Hepatocyte (in vitro differentiated cells): ENCODE measurements at regions not wholly inside any gene's neighbourhood (a gene's known extent, or its start where the extent isn't known, plus 50 kb on each side); places are given as distances from the start of the nearest gene placed in this dataset.

Source experiments
- DNase-seq: peaks from one replicate; pipeline ENCODE4 v3.0.0-alpha.2; 2016; ENCODE audit warnings: low spot score
- H2AFZ ChIP-seq: fragments of 200-600 bp; sonication (generic); 2 replicates; pipeline ENCODE4 v1.6.0; 2016; ENCODE audit warnings: antibody characterized with exemption, mild to moderate bottlenecking
- H3K27ac ChIP-seq: fragments of 200-600 bp; sonication (generic); 2 replicates; pipeline ENCODE4 v1.5.1; 2016; ENCODE audit warnings: mild to moderate bottlenecking
- H3K27me3 ChIP-seq: fragments of 200-600 bp; sonication (generic); 2 replicates; pipeline ENCODE4 v1.6.1; 2016
- H3K36me3 ChIP-seq: fragments of 200-600 bp; sonication (generic); replicated peaks from 2 replicates; pipeline ENCODE4 v1.5.1; 2016; ENCODE audit warnings: low read depth; ENCODE audit not compliant: insufficient read depth
- H3K4me1 ChIP-seq: fragments of 200-600 bp; sonication (generic); 2 replicates; pipeline ENCODE4 v1.5.1; 2016; ENCODE audit warnings: mild to moderate bottlenecking, moderate library complexity; ENCODE audit not compliant: insufficient read depth
- H3K4me2 ChIP-seq: fragments of 200-600 bp; sonication (generic); 2 replicates; pipeline ENCODE4 v1.6.0; 2016
- H3K4me3 ChIP-seq: fragments of 200-600 bp; sonication (generic); 2 replicates; pipeline ENCODE4 v1.5.1; 2016; ENCODE audit warnings: mild to moderate bottlenecking
- H3K79me2 ChIP-seq: fragments of 200-600 bp; sonication (generic); 2 replicates; pipeline ENCODE4 v1.6.0; 2017; ENCODE audit warnings: mild to moderate bottlenecking
- H3K9me2 ChIP-seq: fragments of 200-600 bp; sonication (generic); replicated peaks from 2 replicates; pipeline ENCODE4 v1.6.0; 2017; ENCODE audit warnings: mild to moderate bottlenecking; ENCODE audit not compliant: insufficient read depth
- H3K9me3 ChIP-seq: fragments of 200-600 bp; sonication (generic); 2 replicates; pipeline ENCODE4 v1.5.1; 2016; ENCODE audit warnings: low read depth, mild to moderate bottlenecking
- H4K20me1 ChIP-seq: fragments of 200-600 bp; sonication (generic); 2 replicates; pipeline ENCODE4 v1.6.0; 2016; ENCODE audit warnings: mild to moderate bottlenecking; ENCODE audit not compliant: insufficient read depth, poor library complexity, severe bottlenecking
- CTCF ChIP-seq: fragments of 200-600 bp; sonication (generic); IDR thresholded peaks from 2 replicates; pipeline ENCODE4 v1.5.1; 2016; ENCODE audit warnings: antibody characterized with exemption, mild to moderate bottlenecking; ENCODE audit not compliant: poor library complexity
- EZH2 ChIP-seq: fragments of 200-600 bp; sonication (generic); IDR thresholded peaks from 2 replicates; pipeline ENCODE4 v1.6.1; 2016; ENCODE audit warnings: antibody characterized with exemption, mild to moderate bottlenecking, borderline replicate concordance
- EZH2phosphoT487 ChIP-seq: fragments of 200-600 bp; sonication (generic); IDR thresholded peaks from one replicate; pipeline ENCODE4 v1.6.1; 2018; ENCODE audit warnings: antibody characterized with exemption, mild to moderate bottlenecking, low read depth, moderate library complexity; ENCODE audit not compliant: unreplicated experiment, severe bottlenecking
- WGBS: methylation state at CpG from one replicate; pipeline ENCODE4 v1.1.6; 2016; ENCODE audit warnings: low lambda C conversion rate; ENCODE audit errors: missing lambda C conversion rate; 5-methylcytosine and 5-hydroxymethylcytosine counted together

- Histone ChIP-seq H2AFZ (no peak overlapping the region), H3K4me1 (peaks cover 5% of the 10 kb centered on the region), H4K20me1 (no peaks in the 10 kb centered on the region), H3K27me3 (no peaks in the 10 kb centered on the region), H3K27ac (no peak overlapping the region), H3K4me2 (no peak overlapping the region), H3K4me3 (no peak overlapping the region), H3K9me2 (no peaks in the 10 kb centered on the region), H3K9me3 (no peaks in the 10 kb centered on the region), H3K79me2 (no peaks in the 10 kb centered on the region), H3K36me3 (no peaks in the 10 kb centered on the region)
- no peak for DNase-seq
- WGBS, result 89% methylated on average over 4 of the region's 4 CpGs
- TF ChIP-seq CTCF (no peak), EZH2 (no peak), EZH2phosphoT487 (no peak)
Measured at GRCh38 chr1:75668813-75669212, 55.7 kb upstream of the ACADM start.

DNA sequence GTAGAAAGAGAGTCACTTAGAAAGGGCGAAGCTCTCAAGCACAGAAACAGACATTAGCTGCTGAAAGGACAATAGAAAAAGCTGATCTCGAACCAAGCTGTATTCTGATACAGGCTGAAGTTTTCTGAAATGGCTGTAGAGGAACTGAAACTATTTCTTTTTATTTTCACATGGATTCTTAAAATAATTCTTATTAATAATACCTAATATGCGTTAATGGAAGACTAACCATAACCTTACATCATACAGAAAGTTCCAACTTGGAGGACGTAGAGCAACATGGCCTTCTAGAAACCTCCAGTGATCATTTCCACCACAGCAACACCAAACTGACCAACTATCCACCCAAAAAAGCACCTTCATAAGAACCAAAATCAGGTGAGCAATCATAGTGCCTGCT is 52.8 kb upstream of the ACADM start:
- H3K27me3 ChIP-seq, result no peaks in the 10 kb centered on the region
- H3K27ac ChIP-seq, result no peak overlapping the region
- 85% methylated on average over 4 of the region's 4 CpGs for WGBS
- no peaks in the 10 kb centered on the region for H3K9me2 ChIP-seq
- no peak for TF ChIP-seq EZH2phosphoT487
- no peak for TF ChIP-seq CTCF
- no peak for TF ChIP-seq EZH2
- H4K20me1 ChIP-seq, result no peaks in the 10 kb centered on the region
- no peaks in the 10 kb centered on the region for H3K9me3 ChIP-seq
- peaks cover 5% of the 10 kb centered on the region for H3K4me1 ChIP-seq
- no peaks in the 10 kb centered on the region for H3K79me2 ChIP-seq
- H3K36me3 ChIP-seq, result no peaks in the 10 kb centered on the region
- H3K4me2 ChIP-seq, result no peak overlapping the region
- DNase-seq, result no peak
- no peak overlapping the region for H3K4me3 ChIP-seq
- H2AFZ ChIP-seq, result no peak overlapping the region

DNA sequence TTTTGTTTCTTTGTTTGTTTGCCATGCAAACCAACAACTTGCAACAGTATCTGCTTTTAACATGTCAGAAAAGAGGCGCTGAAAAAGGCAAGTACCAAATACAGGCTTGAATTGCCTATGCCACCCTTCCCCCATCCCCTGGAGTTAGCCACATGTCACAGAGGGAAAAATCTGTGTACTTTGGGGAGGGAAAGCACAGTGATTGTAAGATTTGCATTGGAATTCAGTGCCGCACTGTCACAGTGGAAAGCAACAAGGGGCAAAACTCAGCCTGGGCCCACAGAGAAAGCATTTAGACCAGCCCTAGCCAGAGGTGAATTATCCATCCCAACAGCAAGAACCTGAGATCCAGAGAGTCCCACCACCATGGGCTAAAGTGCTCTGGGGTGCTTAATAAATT is 52.4 kb upstream of the ACADM start:
- Histone ChIP-seq H3K4me3 (no peak overlapping the region), H3K4me1 (peaks cover 5% of the 10 kb centered on the region), H3K79me2 (no peaks in the 10 kb centered on the region), H3K27me3 (no peaks in the 10 kb centered on the region), H3K9me2 (no peaks in the 10 kb centered on the region), H2AFZ (no peak overlapping the region), H3K4me2 (no peak overlapping the region), H3K27ac (no peak overlapping the region), H4K20me1 (no peaks in the 10 kb centered on the region), H3K36me3 (no peaks in the 10 kb centered on the region), H3K9me3 (no peaks in the 10 kb centered on the region)
- TF ChIP-seq EZH2phosphoT487 (no peak), EZH2 (no peak), CTCF (no peak)
- 85% methylated on average over 2 of the region's 2 CpGs for WGBS
- DNase-seq, result no peak
